ENCODE measurements at regions not wholly inside any gene's neighbourhood (a gene's known extent, or its start where the extent isn't known, plus 50 kb on each side); places are given as distances from the start of the nearest gene placed in this dataset.
"Not testable (repeated sequence)": the region's sequence is repeated elsewhere in the genome, so short reads cannot be mapped to it uniquely, and the experiment has no call there.

- H3K36me3 ChIP-seq (ENCODE audit: control insufficient read depth in 2 of 2, insufficient read depth in 2 of 2, low read length in 2 of 2), result no peaks in the 10 kb centered on the region
These were observed 125.2 kb upstream of the MAP2 start for GRCh38 chr2:209298601-209299000.

GRCh38 chr2:209299478-209299877, 124.4 kb upstream of the MAP2 start:
- H3K9me3 ChIP-seq (ENCODE audit: control insufficient read depth in 2 of 2, low read length in 2 of 2); H3K4me1 ChIP-seq (ENCODE audit: control insufficient read depth in 2 of 2, insufficient read depth in 2 of 2, low read length in 2 of 2); H3K36me3 ChIP-seq (ENCODE audit: control insufficient read depth in 2 of 2, insufficient read depth in 2 of 2, low read length in 2 of 2); H3K4me3 ChIP-seq (ENCODE audit: low read length in 2 of 2); H3K27ac ChIP-seq (ENCODE audit: low read depth in 2 of 2, low read length in 2 of 2); H3K27me3 ChIP-seq (ENCODE audit: control insufficient read depth in 2 of 2, insufficient read depth in 2 of 2, low read length in 2 of 2); H3K9ac ChIP-seq (ENCODE audit: low read depth in 1 of 2, low read length in 2 of 2): not testable (repeated sequence)

More at GRCh38 chr2:209298601-209299000, 125.2 kb upstream of the MAP2 start:
- Histone ChIP-seq H3K9ac (ENCODE audit: low read depth in 1 of 2, low read length in 2 of 2) (no peak overlapping the region), H3K27ac (ENCODE audit: low read depth in 2 of 2, low read length in 2 of 2) (no peak overlapping the region), H3K4me3 (ENCODE audit: low read length in 2 of 2) (no peak overlapping the region), H3K4me1 (ENCODE audit: control insufficient read depth in 2 of 2, insufficient read depth in 2 of 2, low read length in 2 of 2) (no peaks in the 10 kb centered on the region), H3K27me3 (ENCODE audit: control insufficient read depth in 2 of 2, insufficient read depth in 2 of 2, low read length in 2 of 2) (no peaks in the 10 kb centered on the region), H3K9me3 (ENCODE audit: control insufficient read depth in 2 of 2, low read length in 2 of 2) (no peaks in the 10 kb centered on the region)

- not testable (repeated sequence) for H3K36me3 ChIP-seq (ENCODE audit: control insufficient read depth in 2 of 2, insufficient read depth in 2 of 2, low read length in 2 of 2); H3K9me3 ChIP-seq (ENCODE audit: control insufficient read depth in 2 of 2, low read length in 2 of 2); H3K27ac ChIP-seq (ENCODE audit: low read depth in 2 of 2, low read length in 2 of 2); H3K4me1 ChIP-seq (ENCODE audit: control insufficient read depth in 2 of 2, insufficient read depth in 2 of 2, low read length in 2 of 2); H3K27me3 ChIP-seq (ENCODE audit: control insufficient read depth in 2 of 2, insufficient read depth in 2 of 2, low read length in 2 of 2); H3K9ac ChIP-seq (ENCODE audit: low read depth in 1 of 2, low read length in 2 of 2); H3K4me3 ChIP-seq (ENCODE audit: low read length in 2 of 2)
These were observed 123.1 kb upstream of the MAP2 start for GRCh38 chr2:209300766-209301165.

- no peaks in the 10 kb centered on the region for H3K9me3 ChIP-seq (ENCODE audit: control insufficient read depth in 2 of 2, low read length in 2 of 2)
- no peaks in the 10 kb centered on the region for H3K4me1 ChIP-seq (ENCODE audit: control insufficient read depth in 2 of 2, insufficient read depth in 2 of 2, low read length in 2 of 2)
- no peaks in the 10 kb centered on the region for H3K27me3 ChIP-seq (ENCODE audit: control insufficient read depth in 2 of 2, insufficient read depth in 2 of 2, low read length in 2 of 2)
- no peak overlapping the region for H3K9ac ChIP-seq (ENCODE audit: low read depth in 1 of 2, low read length in 2 of 2)
- no peak overlapping the region for H3K4me3 ChIP-seq (ENCODE audit: low read length in 2 of 2)
- H3K27ac ChIP-seq (ENCODE audit: low read depth in 2 of 2, low read length in 2 of 2), result no peak overlapping the region
- H3K36me3 ChIP-seq (ENCODE audit: control insufficient read depth in 2 of 2, insufficient read depth in 2 of 2, low read length in 2 of 2), result no peaks in the 10 kb centered on the region
These were observed 118.8 kb upstream of the MAP2 start for GRCh38 chr2:209305026-209305425.

- H3K4me1 ChIP-seq (ENCODE audit: control insufficient read depth in 2 of 2, insufficient read depth in 2 of 2, low read length in 2 of 2), result no peaks in the 10 kb centered on the region
- H3K9ac ChIP-seq (ENCODE audit: low read depth in 1 of 2, low read length in 2 of 2), result no peak overlapping the region
- no peaks in the 10 kb centered on the region for H3K9me3 ChIP-seq (ENCODE audit: control insufficient read depth in 2 of 2, low read length in 2 of 2)
- no peak overlapping the region for H3K27ac ChIP-seq (ENCODE audit: low read depth in 2 of 2, low read length in 2 of 2)
- no peaks in the 10 kb centered on the region for H3K27me3 ChIP-seq (ENCODE audit: control insufficient read depth in 2 of 2, insufficient read depth in 2 of 2, low read length in 2 of 2)
- H3K36me3 ChIP-seq (ENCODE audit: control insufficient read depth in 2 of 2, insufficient read depth in 2 of 2, low read length in 2 of 2), result no peaks in the 10 kb centered on the region
- H3K4me3 ChIP-seq (ENCODE audit: low read length in 2 of 2), result no peak overlapping the region
These were observed 118.1 kb upstream of the MAP2 start for GRCh38 chr2:209305746-209306196.

- no peaks in the 10 kb centered on the region for H3K4me1 ChIP-seq (ENCODE audit: control insufficient read depth in 2 of 2, insufficient read depth in 2 of 2, low read length in 2 of 2)
- no peaks in the 10 kb centered on the region for H3K36me3 ChIP-seq (ENCODE audit: control insufficient read depth in 2 of 2, insufficient read depth in 2 of 2, low read length in 2 of 2)
- no peak overlapping the region for H3K27ac ChIP-seq (ENCODE audit: low read depth in 2 of 2, low read length in 2 of 2)
- H3K27me3 ChIP-seq (ENCODE audit: control insufficient read depth in 2 of 2, insufficient read depth in 2 of 2, low read length in 2 of 2), result no peaks in the 10 kb centered on the region
- H3K9me3 ChIP-seq (ENCODE audit: control insufficient read depth in 2 of 2, low read length in 2 of 2), result no peaks in the 10 kb centered on the region
- H3K9ac ChIP-seq (ENCODE audit: low read depth in 1 of 2, low read length in 2 of 2), result no peak overlapping the region
- no peak overlapping the region for H3K4me3 ChIP-seq (ENCODE audit: low read length in 2 of 2)
These were observed 116.5 kb upstream of the MAP2 start for GRCh38 chr2:209307161-209308001.

- no peak overlapping the region for H3K9ac ChIP-seq (ENCODE audit: low read depth in 1 of 2, low read length in 2 of 2)
- no peaks in the 10 kb centered on the region for H3K36me3 ChIP-seq (ENCODE audit: control insufficient read depth in 2 of 2, insufficient read depth in 2 of 2, low read length in 2 of 2)
- no peaks in the 10 kb centered on the region for H3K27me3 ChIP-seq (ENCODE audit: control insufficient read depth in 2 of 2, insufficient read depth in 2 of 2, low read length in 2 of 2)
- H3K27ac ChIP-seq (ENCODE audit: low read depth in 2 of 2, low read length in 2 of 2), result no peak overlapping the region
- no peak overlapping the region for H3K4me3 ChIP-seq (ENCODE audit: low read length in 2 of 2)
- H3K4me1 ChIP-seq (ENCODE audit: control insufficient read depth in 2 of 2, insufficient read depth in 2 of 2, low read length in 2 of 2), result no peaks in the 10 kb centered on the region
- H3K9me3 ChIP-seq (ENCODE audit: control insufficient read depth in 2 of 2, low read length in 2 of 2), result no peaks in the 10 kb centered on the region
These were observed 115.4 kb upstream of the MAP2 start for GRCh38 chr2:209308415-209308814.

GRCh38 chr2:209311948-209312347, 111.9 kb upstream of the MAP2 start:
- H3K4me3 ChIP-seq (ENCODE audit: low read length in 2 of 2), result no peak overlapping the region
- H3K27me3 ChIP-seq (ENCODE audit: control insufficient read depth in 2 of 2, insufficient read depth in 2 of 2, low read length in 2 of 2), result no peaks in the 10 kb centered on the region
- H3K36me3 ChIP-seq (ENCODE audit: control insufficient read depth in 2 of 2, insufficient read depth in 2 of 2, low read length in 2 of 2), result no peaks in the 10 kb centered on the region
- no peaks in the 10 kb centered on the region for H3K4me1 ChIP-seq (ENCODE audit: control insufficient read depth in 2 of 2, insufficient read depth in 2 of 2, low read length in 2 of 2)
- H3K27ac ChIP-seq (ENCODE audit: low read depth in 2 of 2, low read length in 2 of 2), result no peak overlapping the region
- H3K9me3 ChIP-seq (ENCODE audit: control insufficient read depth in 2 of 2, low read length in 2 of 2), result no peaks in the 10 kb centered on the region
- H3K9ac ChIP-seq (ENCODE audit: low read depth in 1 of 2, low read length in 2 of 2), result no peak overlapping the region

GRCh38 chr2:209312450-209312849, 111.4 kb upstream of the MAP2 start:
- H3K27me3 ChIP-seq (ENCODE audit: control insufficient read depth in 2 of 2, insufficient read depth in 2 of 2, low read length in 2 of 2); H3K4me3 ChIP-seq (ENCODE audit: low read length in 2 of 2); H3K9me3 ChIP-seq (ENCODE audit: control insufficient read depth in 2 of 2, low read length in 2 of 2); H3K9ac ChIP-seq (ENCODE audit: low read depth in 1 of 2, low read length in 2 of 2); H3K36me3 ChIP-seq (ENCODE audit: control insufficient read depth in 2 of 2, insufficient read depth in 2 of 2, low read length in 2 of 2); H3K4me1 ChIP-seq (ENCODE audit: control insufficient read depth in 2 of 2, insufficient read depth in 2 of 2, low read length in 2 of 2); H3K27ac ChIP-seq (ENCODE audit: low read depth in 2 of 2, low read length in 2 of 2): not testable (repeated sequence)

- H3K27ac ChIP-seq (ENCODE audit: low read depth in 2 of 2, low read length in 2 of 2), result no peak overlapping the region
- no peaks in the 10 kb centered on the region for H3K36me3 ChIP-seq (ENCODE audit: control insufficient read depth in 2 of 2, insufficient read depth in 2 of 2, low read length in 2 of 2)
- H3K4me3 ChIP-seq (ENCODE audit: low read length in 2 of 2), result no peak overlapping the region
- H3K27me3 ChIP-seq (ENCODE audit: control insufficient read depth in 2 of 2, insufficient read depth in 2 of 2, low read length in 2 of 2), result no peaks in the 10 kb centered on the region
- H3K9me3 ChIP-seq (ENCODE audit: control insufficient read depth in 2 of 2, low read length in 2 of 2), result no peaks in the 10 kb centered on the region
- no peaks in the 10 kb centered on the region for H3K4me1 ChIP-seq (ENCODE audit: control insufficient read depth in 2 of 2, insufficient read depth in 2 of 2, low read length in 2 of 2)
- no peak overlapping the region for H3K9ac ChIP-seq (ENCODE audit: low read depth in 1 of 2, low read length in 2 of 2)
These were observed 109.2 kb upstream of the MAP2 start for GRCh38 chr2:209314653-209315052.

Measured in mucosa of rectum (tissue), 2 donors.